Spleen (tissue), 11 donors: ENCODE measurements at regions not wholly inside any gene's neighbourhood (a gene's known extent, or its start where the extent isn't known, plus 50 kb on each side); places are given as distances from the start of the nearest gene placed in this dataset.

Experiments
- DNase-seq: peaks from one replicate; pipeline ENCODE4 v3.0.0-alpha.2; 2020
- H3K27ac ChIP-seq, 8 donors: fragments of 200-600 bp; sonication (generic) in 7 of 8; 1 replicate in 4 of 8; 2 replicates in 4 of 8; pipeline versions ENCODE4 v1.5.0 to v1.8.0; 2016 to 2021; ENCODE audit warnings: inconsistent platforms in 4 of 8, mild to moderate bottlenecking in 4 of 8, moderate library complexity in 1 of 8
- H3K27me3 ChIP-seq, 7 donors: fragments of 200-600 bp; sonication (generic) in 6 of 7; replicated peaks in 1 of 7; 1 replicate in 4 of 7; 2 replicates in 3 of 7; pipeline versions ENCODE4 v1.5.0 to v1.8.0; 2016 to 2021; ENCODE audit warnings: inconsistent platforms in 3 of 7, mild to moderate bottlenecking in 1 of 7
- H3K36me3 ChIP-seq, 6 donors: fragments of 200-600 bp; sonication (generic) in 5 of 6; 1 replicate in 4 of 6; 2 replicates in 2 of 6; pipeline versions ENCODE4 v1.5.0 to v1.8.0; 2016 to 2021; ENCODE audit warnings: inconsistent platforms in 2 of 6
- H3K4me1 ChIP-seq, 6 donors: fragments of 200-600 bp; sonication (generic) in 5 of 6; 1 replicate in 3 of 6; 2 replicates in 3 of 6; pipeline versions ENCODE4 v1.5.0 to v1.8.0; 2016 to 2021; ENCODE audit warnings: inconsistent platforms in 3 of 6
- H3K4me3 ChIP-seq, 8 donors: fragments of 200-600 bp; sonication (generic) in 7 of 8; 1 replicate in 4 of 8; 2 replicates in 4 of 8; pipeline versions ENCODE4 v1.5.0 to v1.8.0; 2016 to 2021; ENCODE audit warnings: inconsistent platforms in 4 of 8, mild to moderate bottlenecking in 4 of 8, moderate library complexity in 2 of 8
- H3K9me3 ChIP-seq, 8 donors: fragments of 200-600 bp; sonication (generic) in 7 of 8; 1 replicate in 4 of 8; 2 replicates in 4 of 8; pipeline versions ENCODE4 v1.5.0 to v1.8.0; 2016 to 2021; ENCODE audit warnings: inconsistent platforms in 4 of 8
- POLR2A ChIP-seq, 3 donors: fragments of 450-650 bp; IDR thresholded peaks; one replicate each; pipeline ENCODE4 v1.5.1; 2017; ENCODE audit warnings: antibody characterized with exemption in 3 of 3, mild to moderate bottlenecking in 1 of 3
- POLR2AphosphoS5 ChIP-seq, 3 donors: sonication (generic); formaldehyde crosslinking; IDR thresholded peaks; one replicate each; pipeline ENCODE4 v1.5.1; 2017; ENCODE audit warnings: antibody characterized with exemption in 3 of 3
- WGBS, 5 donors: extraction: QIAGEN DNeasy Blood & Tissue Kit in 3 of 5; methylation state at CpG; one replicate each; pipeline versions ENCODE4 v1.1.5 to v1.1.7; 2013 to 2018; 5-methylcytosine and 5-hydroxymethylcytosine counted together
- intact Hi-C: fragments of 100-400 bp; cut with DNase I; formaldehyde crosslinking; loops from one replicate; pipeline ENCODE4 v1.15.0; 2023; ENCODE audit warnings: low total_unique reads
- TF ChIP-seq, protein P1 (sequence below), 11 experiments: fragments of 200-600 bp in 7 of 11; fragments of 450-650 bp in 4 of 11; sonication (generic) in 4 of 11; IDR thresholded peaks in 8 of 11; conservative IDR thresholded peaks in 3 of 11; 1 replicate in 7 of 11; 2 replicates in 4 of 11; pipeline versions ENCODE4 v1.4.0 to v1.8.0; 2016 to 2021; ENCODE audit warnings: antibody characterized with exemption in 11 of 11, inconsistent platforms in 4 of 11, mild to moderate bottlenecking in 1 of 11
- donor health status: healthy with polysubstance abuse.
- donor health status: DM: no; HTN: no; CAD: no; lungs with moderate emphysema.
- donor health status: DM: no; HTN: no; CAD: no.
- donor health status: Bipolar disorder and iron deficiency.
- donor health status: healthy.
- donor health status: DM: no; HTN: no; CAD: no.
- donor health status: DM: yes; HTN: yes; CAD: no.

DNA sequence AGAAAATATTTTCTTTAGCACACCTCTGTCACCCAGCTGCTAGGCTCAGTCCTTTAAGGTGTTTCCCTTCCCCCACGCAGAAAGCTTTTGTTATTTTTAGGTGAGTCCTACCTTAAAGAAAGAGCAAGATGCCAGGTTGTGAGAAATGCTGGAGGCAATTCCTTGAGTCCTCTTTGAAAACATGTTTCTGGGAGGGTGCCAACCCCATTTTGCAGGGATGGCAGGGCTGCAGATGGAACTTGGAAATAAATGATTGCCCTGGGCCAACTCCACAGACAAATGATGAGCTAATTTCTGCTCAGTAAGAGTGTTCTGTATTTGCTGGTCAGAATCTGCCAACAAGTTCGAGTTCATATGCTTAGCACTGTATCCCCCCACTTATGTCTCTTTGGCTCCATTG is 119.2 kb upstream of the RAB3GAP2 start:
- Histone ChIP-seq H3K27me3 (no peaks in the 10 kb centered on the region), H3K9me3 (no peaks in the 10 kb centered on the region), H3K36me3 (no peaks in the 10 kb centered on the region), H3K4me1 (no peaks in the 10 kb centered on the region), H3K27ac (no peak overlapping the region), H3K4me3 (no peak overlapping the region)
- DNase-seq = no peak
- intact Hi-C loops = no loop called here
- 69 to 83% (median 71%) methylated on average over 2 of the region's 2 CpGs for whole genome bisulfite sequencing, 5 donors
- TF ChIP-seq POLR2A (IDR thresholded peaks at IDR 0.05) (no peak), POLR2AphosphoS5 (IDR thresholded peaks at IDR 0.05) (no peak)
- TF ChIP-seq, protein P1, sequence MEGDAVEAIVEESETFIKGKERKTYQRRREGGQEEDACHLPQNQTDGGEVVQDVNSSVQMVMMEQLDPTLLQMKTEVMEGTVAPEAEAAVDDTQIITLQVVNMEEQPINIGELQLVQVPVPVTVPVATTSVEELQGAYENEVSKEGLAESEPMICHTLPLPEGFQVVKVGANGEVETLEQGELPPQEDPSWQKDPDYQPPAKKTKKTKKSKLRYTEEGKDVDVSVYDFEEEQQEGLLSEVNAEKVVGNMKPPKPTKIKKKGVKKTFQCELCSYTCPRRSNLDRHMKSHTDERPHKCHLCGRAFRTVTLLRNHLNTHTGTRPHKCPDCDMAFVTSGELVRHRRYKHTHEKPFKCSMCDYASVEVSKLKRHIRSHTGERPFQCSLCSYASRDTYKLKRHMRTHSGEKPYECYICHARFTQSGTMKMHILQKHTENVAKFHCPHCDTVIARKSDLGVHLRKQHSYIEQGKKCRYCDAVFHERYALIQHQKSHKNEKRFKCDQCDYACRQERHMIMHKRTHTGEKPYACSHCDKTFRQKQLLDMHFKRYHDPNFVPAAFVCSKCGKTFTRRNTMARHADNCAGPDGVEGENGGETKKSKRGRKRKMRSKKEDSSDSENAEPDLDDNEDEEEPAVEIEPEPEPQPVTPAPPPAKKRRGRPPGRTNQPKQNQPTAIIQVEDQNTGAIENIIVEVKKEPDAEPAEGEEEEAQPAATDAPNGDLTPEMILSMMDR (IDR thresholded peaks at IDR 0.05 in 8 of 11, conservative IDR thresholded peaks at IDR 0.05 in 3 of 11) = no peak

DNA sequence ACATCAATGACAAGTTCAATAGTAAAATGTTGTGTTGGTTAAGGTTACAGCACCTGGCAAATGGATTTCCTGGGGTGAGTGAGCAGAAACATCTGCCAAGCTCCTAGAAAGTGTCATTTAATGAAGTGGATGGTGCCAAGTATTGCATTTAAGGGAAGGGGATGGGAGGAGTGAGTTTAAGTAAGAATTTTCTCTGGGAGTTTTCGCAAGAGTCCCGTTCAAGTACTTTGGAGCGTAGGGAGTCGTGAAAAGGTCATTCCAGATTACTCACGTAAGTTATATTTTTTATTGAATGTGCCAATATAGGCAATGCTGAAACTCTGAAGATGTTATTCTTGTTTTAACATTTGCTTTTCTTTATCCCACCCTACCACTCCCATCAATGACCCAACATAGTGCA is 117.4 kb upstream of the RAB3GAP2 start:
- TF ChIP-seq, protein P1 (IDR thresholded peaks at IDR 0.05 in 8 of 11, conservative IDR thresholded peaks at IDR 0.05 in 3 of 11) = no peak
- TF ChIP-seq POLR2AphosphoS5 (IDR thresholded peaks at IDR 0.05) (no peak), POLR2A (IDR thresholded peaks at IDR 0.05) (no peak)
- 79 to 91% (median 90%) methylated on average over 5 of the region's 5 CpGs for WGBS, 5 donors
- no peaks in the 10 kb centered on the region for H3K36me3 ChIP-seq
- DNase-seq = no peak
- H3K4me3 ChIP-seq = no peak overlapping the region
- no peak overlapping the region for H3K27ac ChIP-seq
- intact Hi-C loops = no loop called here
- H3K27me3 ChIP-seq = no peaks in the 10 kb centered on the region
- H3K9me3 ChIP-seq = peaks cover 0 to 13% (median 9%) of the 10 kb centered on the region in 8 donors
- no peaks in the 10 kb centered on the region for H3K4me1 ChIP-seq

DNA sequence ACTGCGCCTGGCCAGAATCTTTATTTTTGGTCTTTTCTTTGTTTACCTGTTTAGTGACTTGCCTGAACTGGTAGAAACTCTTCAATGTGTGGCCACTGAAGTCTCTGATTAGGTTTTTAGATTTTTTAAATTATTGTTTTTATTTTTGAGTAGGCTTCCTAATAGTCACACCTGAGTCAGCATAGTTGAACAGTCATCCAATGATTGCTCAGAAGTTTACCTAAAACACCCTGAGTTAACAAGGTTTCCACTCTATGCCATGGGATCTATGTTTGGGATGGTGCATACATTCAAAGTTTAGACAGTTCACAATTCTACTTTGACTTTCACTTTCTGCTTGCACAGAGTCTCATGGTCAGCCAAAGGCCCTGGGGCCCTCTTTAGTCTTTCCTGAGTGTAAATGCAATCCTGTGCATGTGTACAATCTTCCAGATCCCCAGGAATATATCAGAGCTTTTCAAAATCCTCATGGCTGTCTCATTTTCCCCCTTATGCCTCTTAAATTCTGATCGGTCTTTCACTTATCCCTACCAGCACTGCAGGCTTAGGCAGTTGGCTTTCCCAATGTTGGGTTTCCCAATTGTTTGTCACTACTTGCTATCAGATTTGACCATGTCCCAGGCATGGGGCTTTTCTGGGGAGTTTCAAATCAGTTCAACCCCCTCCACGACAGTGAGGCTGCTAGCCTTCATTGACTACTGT is 114.4 kb upstream of the RAB3GAP2 start:
- no peak overlapping the region for H3K27ac ChIP-seq
- H3K27me3 ChIP-seq = no peaks in the 10 kb centered on the region
- intact Hi-C loops = no loop called here
- no peak for DNase-seq
- H3K4me1 ChIP-seq = no peaks in the 10 kb centered on the region
- peaks cover 0 to 14% (median 9%) of the 10 kb centered on the region in 8 donors for H3K9me3 ChIP-seq
- WGBS, 5 donors = 46 to 58% (median 50%) methylated on average over 3 of the region's 3 CpGs
- no peak overlapping the region for H3K4me3 ChIP-seq
- H3K36me3 ChIP-seq = no peaks in the 10 kb centered on the region
- TF ChIP-seq, protein P1 (IDR thresholded peaks at IDR 0.05 in 8 of 11, conservative IDR thresholded peaks at IDR 0.05 in 3 of 11) = no peak
- no peak for TF ChIP-seq POLR2A (IDR thresholded peaks at IDR 0.05)

DNA sequence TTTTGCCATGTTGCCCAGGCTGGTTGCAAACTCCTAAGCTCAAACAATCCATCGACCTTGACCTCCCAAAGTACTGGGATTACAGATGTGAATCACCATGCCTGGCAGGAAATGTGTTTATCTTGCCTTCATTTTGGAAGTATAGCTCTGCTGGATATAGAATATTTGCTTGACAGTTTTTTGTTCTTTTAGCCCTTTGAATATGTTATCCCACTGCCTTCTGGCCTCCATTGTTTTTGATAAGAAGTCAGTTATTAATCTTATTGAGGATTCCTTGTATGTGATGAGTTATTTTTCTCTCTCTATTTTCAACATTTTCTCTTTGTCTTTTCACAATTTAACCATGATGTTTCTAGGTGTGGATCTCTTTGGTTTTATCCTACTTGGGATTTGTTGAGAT is 112.9 kb upstream of the RAB3GAP2 start:
- Histone ChIP-seq H3K4me1 (no peaks in the 10 kb centered on the region), H3K27ac (no peak overlapping the region), H3K9me3 (peaks cover 0 to 14% (median 9%) of the 10 kb centered on the region in 8 donors), H3K36me3 (no peaks in the 10 kb centered on the region), H3K27me3 (peaks cover 0 to 2% (median 0%) of the 10 kb centered on the region in 7 donors), H3K4me3 (no peak overlapping the region)
- WGBS, 5 donors = 56 to 93% (median 72%) methylated on average over 1 of the region's 1 CpG
- intact Hi-C loops = no loop called here
- no peak for DNase-seq
- TF ChIP-seq, protein P1 (IDR thresholded peaks at IDR 0.05 in 8 of 11, conservative IDR thresholded peaks at IDR 0.05 in 3 of 11) = no peak
- TF ChIP-seq POLR2A (IDR thresholded peaks at IDR 0.05) (no peak), POLR2AphosphoS5 (IDR thresholded peaks at IDR 0.05) (no peak)
